Neural cell (in vitro differentiated cells): ENCODE measurements at regions not wholly inside any gene's neighbourhood (a gene's known extent, or its start where the extent isn't known, plus 50 kb on each side); places are given as distances from the start of the nearest gene placed in this dataset.

Source experiments
- H2AFZ ChIP-seq: fragments of 200-600, 300-800 bp; sonication (generic), shearing (Covaris generic); 2 replicates; pipeline ENCODE4 v1.6.0; 2014; ENCODE audit warnings: low read depth, mild to moderate bottlenecking, antibody characterized with exemption, low read length, moderate library complexity
- H3F3A ChIP-seq: fragments of 200-600 bp; shearing (Covaris generic); 2 replicates; pipeline ENCODE4 v1.6.1; 2016; ENCODE audit warnings: mild to moderate bottlenecking, moderate library complexity, mixed read lengths, antibody characterized with exemption, low read length; ENCODE audit not compliant: insufficient read depth, poor library complexity, severe bottlenecking
- H3K27ac ChIP-seq: fragments of 200-600, 300-800 bp; sonication (generic), shearing (Covaris generic); 2 replicates; pipeline ENCODE4 v1.5.1; 2014; ENCODE audit warnings: mild to moderate bottlenecking, low read length, moderate library complexity
- H3K27me3 ChIP-seq: fragments of 300-800, 200-600 bp; sonication (generic), shearing (Covaris generic); 2 replicates; pipeline ENCODE4 v1.6.0; 2014; ENCODE audit warnings: mild to moderate bottlenecking, low read depth, low read length, moderate library complexity; ENCODE audit not compliant: insufficient read depth
- H3K36me3 ChIP-seq: fragments of 300-800, 200-600 bp; sonication (generic), shearing (Covaris generic); 2 replicates; pipeline ENCODE4 v1.5.1; 2014; ENCODE audit warnings: mild to moderate bottlenecking, antibody characterized with exemption, low read length, moderate library complexity; ENCODE audit not compliant: insufficient read depth
- H3K4me2 ChIP-seq: fragments of 300-800, 200-600 bp; sonication (generic), shearing (Covaris generic); 2 replicates; pipeline ENCODE4 v1.6.0; 2014; ENCODE audit warnings: mild to moderate bottlenecking, low read length
- H3K4me3 ChIP-seq: fragments of 300-800, 200-600 bp; sonication (generic), shearing (Covaris generic); 2 replicates; pipeline ENCODE4 v1.5.1; 2014; ENCODE audit warnings: mild to moderate bottlenecking, low read length, moderate library complexity
- H3K79me2 ChIP-seq: fragments of 200-600 bp; shearing (Covaris generic); replicated peaks from 2 replicates; pipeline ENCODE4 v1.6.0; 2014; ENCODE audit warnings: mild to moderate bottlenecking, low read length, moderate library complexity; ENCODE audit not compliant: insufficient read depth
- H3K9ac ChIP-seq: fragments of 300-800, 200-600 bp; sonication (generic), shearing (Covaris generic); 2 replicates; pipeline ENCODE4 v1.6.1; 2016; ENCODE audit warnings: mild to moderate bottlenecking, low read length, mixed read lengths
- H3K9me2 ChIP-seq: fragments of 200-600 bp; shearing (Covaris generic); 2 replicates; pipeline ENCODE4 v1.6.1; 2016; ENCODE audit warnings: mild to moderate bottlenecking, low read length, mixed read lengths; ENCODE audit not compliant: insufficient read depth
- H3K9me3 ChIP-seq: fragments of 200-600, 300-800 bp; sonication (generic), shearing (Covaris generic); 2 replicates; pipeline ENCODE4 v1.6.1; 2016; ENCODE audit warnings: mild to moderate bottlenecking, mixed run types, low read length, moderate library complexity, mixed read lengths
- H4K20me1 ChIP-seq: fragments of 200-600 bp; shearing (Covaris generic); 2 replicates; pipeline ENCODE4 v1.6.1; 2016; ENCODE audit warnings: mild to moderate bottlenecking, mixed run types; ENCODE audit not compliant: insufficient read depth
- CTCF ChIP-seq: fragments of 450-650 bp; IDR thresholded peaks from 2 replicates; pipeline ENCODE4 v1.5.1; 2014; ENCODE audit warnings: antibody characterized with exemption, mild to moderate bottlenecking, moderate library complexity; ENCODE audit not compliant: poor library complexity, severe bottlenecking
- EP300 ChIP-seq: fragments of 450-650 bp; conservative IDR thresholded peaks from 2 replicates; pipeline ENCODE4 v1.6.1; 2014; ENCODE audit warnings: antibody characterized with exemption, mild to moderate bottlenecking, moderate library complexity; ENCODE audit not compliant: poor library complexity, severe bottlenecking
- EZH2 ChIP-seq: fragments of 200-600, 300-800 bp; shearing (Covaris generic), sonication (generic); IDR thresholded peaks from 2 replicates; pipeline ENCODE4 v1.6.1; 2014; ENCODE audit warnings: antibody characterized with exemption, low read length, borderline replicate concordance, mild to moderate bottlenecking; ENCODE audit not compliant: insufficient read depth, poor library complexity, severe bottlenecking
- MXI1 ChIP-seq: fragments of 450-650 bp; conservative IDR thresholded peaks from 2 replicates; pipeline ENCODE4 v1.6.1; 2014; ENCODE audit warnings: antibody characterized with exemption, mild to moderate bottlenecking; ENCODE audit not compliant: poor library complexity, severe bottlenecking
- POLR2AphosphoS5 ChIP-seq: IDR thresholded peaks from 2 replicates; pipeline ENCODE4 v1.6.1; 2012
- RAD21 ChIP-seq: fragments of 450-650 bp; conservative IDR thresholded peaks from 2 replicates; pipeline ENCODE4 v1.6.1; 2014; ENCODE audit warnings: antibody characterized with exemption, mild to moderate bottlenecking, moderate library complexity
- REST ChIP-seq: IDR thresholded peaks from 2 replicates; pipeline ENCODE4 v1.6.1; 2012; ENCODE audit warnings: borderline replicate concordance
- SMC3 ChIP-seq: fragments of 450-650 bp; conservative IDR thresholded peaks from 2 replicates; pipeline ENCODE4 v1.6.1; 2014; ENCODE audit warnings: antibody characterized with exemption, mild to moderate bottlenecking, moderate library complexity; ENCODE audit not compliant: poor library complexity
- TAF1 ChIP-seq: IDR thresholded peaks from 2 replicates; pipeline ENCODE4 v1.6.1; 2012; ENCODE audit warnings: low read depth

GRCh38 chr2:204157684-204158083 lies 221.1 kb downstream of the ICOS start:
- H3K9me2 ChIP-seq: no peaks in the 10 kb centered on the region
- H3K27ac ChIP-seq: no peak overlapping the region
- no peaks in the 10 kb centered on the region for H3K36me3 ChIP-seq
- H3K79me2 ChIP-seq: no peaks in the 10 kb centered on the region
- H3F3A ChIP-seq: no peaks in the 10 kb centered on the region
- no peaks in the 10 kb centered on the region for H4K20me1 ChIP-seq
- no peak overlapping the region for H3K9ac ChIP-seq
- no peaks in the 10 kb centered on the region for H3K27me3 ChIP-seq
- no peak overlapping the region for H3K4me2 ChIP-seq
- TF ChIP-seq EZH2 (no peak), RAD21 (no peak), SMC3 (no peak), REST (no peak), POLR2AphosphoS5 (no peak), MXI1 (no peak), TAF1 (no peak), CTCF (no peak)
- H2AFZ ChIP-seq: no peak overlapping the region
- no peak overlapping the region for H3K4me3 ChIP-seq
- H3K9me3 ChIP-seq: no peaks in the 10 kb centered on the region

GRCh38 chr2:204159526-204159925 lies 223.0 kb downstream of the ICOS start:
- Histone ChIP-seq H3K27ac (no peak overlapping the region), H3K4me2 (no peak overlapping the region), H4K20me1 (no peaks in the 10 kb centered on the region), H3K36me3 (no peaks in the 10 kb centered on the region), H3K9ac (no peak overlapping the region), H3K4me3 (no peak overlapping the region), H3K27me3 (no peaks in the 10 kb centered on the region), H2AFZ (no peak overlapping the region), H3K9me2 (no peaks in the 10 kb centered on the region), H3K79me2 (no peaks in the 10 kb centered on the region), H3K9me3 (no peaks in the 10 kb centered on the region), H3F3A (no peaks in the 10 kb centered on the region)
- no peak for TF ChIP-seq CTCF
- TF ChIP-seq MXI1: no peak
- TF ChIP-seq EP300: no peak
- no peak for TF ChIP-seq POLR2AphosphoS5
- TF ChIP-seq SMC3: no peak
- TF ChIP-seq RAD21: no peak
- no peak for TF ChIP-seq EZH2
- TF ChIP-seq TAF1: no peak
- no peak for TF ChIP-seq REST
